Keratinocyte (primary cell): ENCODE measurements at regions not wholly inside any gene's neighbourhood (a gene's known extent, or its start where the extent isn't known, plus 50 kb on each side); places are given as distances from the start of the nearest gene placed in this dataset.

Source experiments
- DNase-seq: peaks from one replicate; pipeline ENCODE4 v3.0.0-alpha.2; 2011; ENCODE audit warnings: low read depth, missing footprints, low spot score
- FAIRE-seq: peaks from 2 replicates; lab custom pipeline; 2011; peaks lifted over from hg19 to GRCh38; lab: Jason Lieb, UNC
- H2AFZ ChIP-seq: 2 replicates; pipeline ENCODE4 v1.6.0; 2012; ENCODE audit warnings: low read length, control low read depth, inconsistent platforms; ENCODE audit not compliant: control insufficient read depth
- H3K27ac ChIP-seq: 2 replicates; pipeline ENCODE4 v1.5.1; 2011; ENCODE audit warnings: low read length; ENCODE audit not compliant: control insufficient read depth, insufficient read depth
- H3K27me3 ChIP-seq: 3 replicates; pipeline ENCODE4 v1.6.0; 2011; ENCODE audit warnings: low read length; ENCODE audit not compliant: control insufficient read depth, insufficient read depth; ENCODE audit errors: extremely low read depth
- H3K36me3 ChIP-seq, 2 experiments: 2 replicates in 1 of 2; 3 replicates in 1 of 2; pipeline ENCODE4 v1.5.1; 2011; ENCODE audit warnings: low read length in 2 of 2, mild to moderate bottlenecking in 1 of 2; ENCODE audit not compliant: control insufficient read depth in 2 of 2, insufficient read depth in 2 of 2; ENCODE audit errors: extremely low read depth in 1 of 2
- H3K4me1 ChIP-seq: 3 replicates; pipeline ENCODE4 v1.5.1; 2011; ENCODE audit warnings: low read length; ENCODE audit not compliant: control insufficient read depth, insufficient read depth; ENCODE audit errors: extremely low read depth
- H3K4me2 ChIP-seq: 3 replicates; pipeline ENCODE4 v1.6.0; 2011; ENCODE audit warnings: low read depth, low read length; ENCODE audit not compliant: control insufficient read depth, insufficient read depth; ENCODE audit errors: extremely low read depth
- H3K4me3 ChIP-seq, 3 experiments: fragments of 200-600 bp in 1 of 3; sonication (generic) in 1 of 3; 2 replicates in 2 of 3; 3 replicates in 1 of 3; pipeline ENCODE4 v1.5.1; 2011 to 2016; ENCODE audit warnings: low read length in 3 of 3, mild to moderate bottlenecking in 3 of 3, control low read depth in 2 of 3, inconsistent platforms in 1 of 3, low read depth in 1 of 3, mixed read lengths in 1 of 3, mixed run types in 1 of 3, moderate library complexity in 1 of 3; ENCODE audit not compliant: control insufficient read depth in 2 of 3, insufficient read depth in 2 of 3; ENCODE audit errors: extremely low read depth in 1 of 3
- H3K79me2 ChIP-seq: 2 replicates; pipeline ENCODE4 v1.6.0; 2012; ENCODE audit warnings: low read length; ENCODE audit not compliant: control insufficient read depth, insufficient read depth
- H3K9ac ChIP-seq: 3 replicates; pipeline ENCODE4 v1.6.0; 2011; ENCODE audit warnings: low read length; ENCODE audit not compliant: control insufficient read depth, insufficient read depth; ENCODE audit errors: extremely low read depth
- H3K9me1 ChIP-seq: 3 replicates; pipeline ENCODE4 v1.6.0; 2011; ENCODE audit warnings: low read length; ENCODE audit not compliant: control insufficient read depth, insufficient read depth; ENCODE audit errors: extremely low read depth
- H3K9me3 ChIP-seq: 2 replicates; pipeline ENCODE4 v1.5.1; 2012; ENCODE audit warnings: low read depth, low read length; ENCODE audit not compliant: control insufficient read depth
- H4K20me1 ChIP-seq: 3 replicates; pipeline ENCODE4 v1.6.0; 2011; ENCODE audit warnings: low read length; ENCODE audit not compliant: control insufficient read depth, insufficient read depth; ENCODE audit errors: extremely low read depth
- CTCF ChIP-seq, 3 experiments: IDR thresholded peaks in 1 of 3; conservative IDR thresholded peaks in 1 of 3; optimal IDR thresholded peaks in 1 of 3; 2 replicates in 2 of 3; 3 replicates in 1 of 3; pipeline versions ENCODE3 to v1.5.1; 2011; ENCODE audit warnings: low read length in 3 of 3, mild to moderate bottlenecking in 3 of 3, moderate library complexity in 2 of 3, control low read depth in 1 of 3, inconsistent platforms in 1 of 3; ENCODE audit not compliant: insufficient read depth in 2 of 3; ENCODE audit errors: extremely low read depth in 1 of 3
- EZH2 ChIP-seq: IDR thresholded peaks from one replicate; pipeline ENCODE4 v1.6.1; 2012; ENCODE audit warnings: inconsistent platforms, mild to moderate bottlenecking, low read length, moderate library complexity
- dilution Hi-C: fragments of 300-500 bp; cut with MboI; formaldehyde crosslinking; loops from one replicate; pipeline ENCODE4 v1.7.0; 2020; ENCODE audit warnings: low sequenced_read_pairs; ENCODE audit not compliant: extremely low pct_ligation_motif_present

- no peak overlapping the region for H3K27ac ChIP-seq
- peaks cover 5% of the 10 kb centered on the region for H3K4me1 ChIP-seq
- H3K9ac ChIP-seq: no peak overlapping the region
- TF ChIP-seq EZH2 (no peak), CTCF (optimal IDR thresholded peaks at IDR 0.05 in 1 of 3, IDR thresholded peaks at IDR 0.05 in 1 of 3, conservative IDR thresholded peaks at IDR 0.05 in 1 of 3; ENCODE audit: extremely low read depth in 1 of 3, insufficient read depth in 2 of 3, low read length in 3 of 3) (no peak)
- DNase-seq (no peak), FAIRE-seq (no peak)
- H3K4me2 ChIP-seq: no peak overlapping the region
- H3K79me2 ChIP-seq: no peaks in the 10 kb centered on the region
- H4K20me1 ChIP-seq: no peaks in the 10 kb centered on the region
- no peak overlapping the region for H2AFZ ChIP-seq
- no peaks in the 10 kb centered on the region for H3K36me3 ChIP-seq
- H3K27me3 ChIP-seq: no peaks in the 10 kb centered on the region
- dilution Hi-C loops: no loop called here
- no peaks in the 10 kb centered on the region for H3K9me3 ChIP-seq
- H3K4me3 ChIP-seq: no peak overlapping the region
- H3K9me1 ChIP-seq: no peaks in the 10 kb centered on the region
Observed at GRCh38 chr6:137701942-137702341, 165.1 kb upstream of the TNFAIP3 start.

DNA sequence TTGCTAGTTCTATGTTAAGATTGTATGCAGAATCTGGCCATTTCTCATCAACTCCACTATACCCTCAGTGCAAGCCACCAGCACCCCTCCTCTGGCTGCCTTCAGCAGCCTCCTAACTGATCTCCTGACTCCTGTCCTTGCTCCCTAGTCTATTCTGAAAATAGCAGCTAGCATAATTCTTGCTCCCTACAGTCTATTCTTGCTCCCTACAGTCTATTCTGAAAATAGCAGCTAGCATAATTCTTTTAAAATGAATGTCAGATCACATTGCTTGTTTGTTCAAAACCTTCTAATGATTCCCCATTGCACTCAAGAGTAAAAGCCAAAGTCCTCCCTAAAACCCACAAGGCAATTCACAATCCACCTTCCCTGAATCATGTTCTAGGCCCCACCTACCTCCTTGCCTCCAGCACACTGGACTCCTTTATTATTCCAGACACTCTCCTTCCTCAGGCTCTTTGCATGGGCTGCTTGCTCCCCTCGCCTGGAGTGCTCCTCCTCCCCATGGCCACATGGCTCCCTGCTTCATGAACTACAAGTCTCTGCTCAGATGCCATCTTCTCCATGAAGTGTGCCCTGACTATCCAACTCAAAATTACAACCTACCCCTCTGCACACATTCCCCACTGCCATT lies 164.2 kb upstream of the TNFAIP3 start:
- Histone ChIP-seq H3K4me2 (no peak overlapping the region), H3K36me3 (no peaks in the 10 kb centered on the region), H3K9ac (no peak overlapping the region), H3K9me3 (no peaks in the 10 kb centered on the region), H3K27me3 (no peaks in the 10 kb centered on the region), H3K4me1 (peaks cover 6% of the 10 kb centered on the region), H3K79me2 (no peaks in the 10 kb centered on the region), H3K27ac (no peak overlapping the region), H3K4me3 (no peak overlapping the region), H4K20me1 (no peaks in the 10 kb centered on the region), H3K9me1 (no peaks in the 10 kb centered on the region), H2AFZ (no peak overlapping the region)
- dilution Hi-C loops: no loop called here
- DNase-seq (no peak), FAIRE-seq (no peak)
- no peak for TF ChIP-seq CTCF (optimal IDR thresholded peaks at IDR 0.05 in 1 of 3, IDR thresholded peaks at IDR 0.05 in 1 of 3, conservative IDR thresholded peaks at IDR 0.05 in 1 of 3; ENCODE audit: extremely low read depth in 1 of 3, insufficient read depth in 2 of 3, low read length in 3 of 3)
- no peak for TF ChIP-seq EZH2
